ENCODE measurements at regions not wholly inside any gene's neighbourhood (a gene's known extent, or its start where the extent isn't known, plus 50 kb on each side); places are given as distances from the start of the nearest gene placed in this dataset.
"Not testable (repeated sequence)": the region's sequence is repeated elsewhere in the genome, so short reads cannot be mapped to it uniquely, and the experiment has no call there.

DNA sequence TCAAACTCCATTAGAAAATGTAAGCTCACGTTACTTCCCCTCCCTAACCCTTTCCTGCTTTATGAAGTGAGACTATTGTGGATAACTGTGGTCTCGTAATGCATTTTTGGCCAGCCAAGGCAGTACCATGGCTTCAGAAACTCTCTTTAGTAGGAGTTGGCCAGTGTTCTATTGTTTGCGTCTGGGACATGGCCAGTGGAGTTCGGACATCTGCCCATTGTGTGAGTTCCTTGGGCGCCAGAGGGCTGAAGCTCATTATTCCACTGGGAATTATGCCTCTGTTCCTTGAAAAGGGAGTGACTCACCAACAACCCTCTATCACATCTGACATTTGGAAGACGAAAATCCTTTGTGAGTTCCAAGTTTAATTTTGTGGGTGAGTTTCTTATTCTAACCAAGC lies 319.5 kb upstream of the SOX9 start:
- DNase-seq: no peak
- intact Hi-C loops (cut with DNase I; ENCODE audit: low total_unique reads): no loop called here
- Histone ChIP-seq H3K9me3 (no peaks in the 10 kb centered on the region), H3K36me3 (no peaks in the 10 kb centered on the region), H3K4me1 (no peaks in the 10 kb centered on the region), H3K27ac (no peak overlapping the region), H3K27me3 (no peaks in the 10 kb centered on the region), H3K4me3 (no peak overlapping the region)
- no peak for TF ChIP-seq CTCF (IDR thresholded peaks at IDR 0.05)

GRCh38 chr17:71802663-71803062 lies 318.2 kb upstream of the SOX9 start:
- Histone ChIP-seq H3K27ac (no peak overlapping the region), H3K4me1 (no peaks in the 10 kb centered on the region), H3K4me3 (no peak overlapping the region), H3K36me3 (no peaks in the 10 kb centered on the region), H3K9me3 (no peaks in the 10 kb centered on the region), H3K27me3 (no peaks in the 10 kb centered on the region)
- intact Hi-C loops (cut with DNase I; ENCODE audit: low total_unique reads): no loop called here
- no peak for TF ChIP-seq CTCF (IDR thresholded peaks at IDR 0.05)
- DNase-seq: no peak

DNA sequence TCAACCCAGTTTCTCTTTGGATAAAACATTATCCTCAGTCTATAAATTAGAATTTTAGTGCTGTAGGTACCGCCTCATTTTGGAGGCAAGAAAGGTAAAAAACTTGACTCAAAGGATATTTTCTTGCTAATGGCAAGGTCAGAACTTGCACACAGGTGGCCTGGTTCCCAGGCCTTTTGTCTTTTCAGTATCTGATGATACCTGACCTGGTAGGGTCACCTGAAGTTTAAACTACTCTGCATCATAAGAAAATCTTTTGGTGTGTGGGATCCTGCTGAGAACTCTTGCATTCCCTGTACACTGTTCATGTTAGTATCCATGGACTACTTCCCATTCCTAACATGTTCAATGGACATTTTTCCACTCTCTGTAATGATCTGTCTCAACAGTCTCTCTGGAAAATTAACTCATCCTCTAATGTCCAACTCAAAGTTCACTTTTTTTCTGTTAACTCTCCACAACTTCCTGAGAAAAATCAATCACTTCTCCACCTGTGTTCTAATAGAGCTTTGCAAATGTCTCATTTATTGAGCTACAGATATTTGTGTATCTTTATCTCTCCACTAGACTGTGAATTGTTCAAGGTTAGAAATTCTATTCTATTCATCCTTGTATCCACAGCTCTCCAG lies 317.1 kb upstream of the SOX9 start:
- peaks cover 0 to 3% of the 10 kb centered on the region in 2 donors for H3K27me3 ChIP-seq
- H3K4me1 ChIP-seq: no peaks in the 10 kb centered on the region
- intact Hi-C loops (cut with DNase I; ENCODE audit: low total_unique reads): no loop called here
- no peak for TF ChIP-seq CTCF (IDR thresholded peaks at IDR 0.05)
- H3K4me3 ChIP-seq: no peak overlapping the region
- no peak for DNase-seq
- H3K9me3 ChIP-seq: no peaks in the 10 kb centered on the region
- H3K27ac ChIP-seq: no peak overlapping the region
- H3K36me3 ChIP-seq: no peaks in the 10 kb centered on the region

DNA sequence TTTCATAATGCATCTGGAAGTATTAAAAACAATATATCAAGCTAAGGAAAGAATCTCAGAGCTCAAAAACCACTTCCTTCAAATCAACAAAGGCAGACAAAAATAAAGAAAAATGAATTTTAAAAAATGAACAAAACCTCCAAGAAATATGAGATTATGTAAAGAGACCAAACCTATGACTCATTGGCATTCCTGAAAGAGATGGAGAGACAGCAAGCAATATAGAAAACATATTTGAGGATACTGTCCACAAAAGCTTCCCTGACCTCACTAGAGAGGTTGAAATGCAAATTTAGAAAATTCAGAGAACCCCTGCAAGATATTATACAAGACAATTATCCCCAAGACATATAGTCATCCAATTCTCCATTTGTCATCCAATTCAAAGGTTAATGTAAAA lies 311.3 kb upstream of the SOX9 start:
- no peak for DNase-seq
- Histone ChIP-seq H3K27ac (no peak overlapping the region), H3K9me3 (no peaks in the 10 kb centered on the region), H3K4me1 (no peaks in the 10 kb centered on the region), H3K36me3 (no peaks in the 10 kb centered on the region), H3K27me3 (peaks cover 0 to 5% of the 10 kb centered on the region in 2 donors), H3K4me3 (no peak overlapping the region)
- TF ChIP-seq CTCF (IDR thresholded peaks at IDR 0.05): no peak
- intact Hi-C loops (cut with DNase I; ENCODE audit: low total_unique reads): no loop called here

GRCh38 chr17:71813861-71814260 lies 307.0 kb upstream of the SOX9 start:
- H3K9me3 ChIP-seq; intact Hi-C loops (cut with DNase I; ENCODE audit: low total_unique reads); DNase-seq; H3K4me1 ChIP-seq; H3K27me3 ChIP-seq; H3K27ac ChIP-seq; H3K4me3 ChIP-seq; H3K36me3 ChIP-seq: not testable (repeated sequence)

GRCh38 chr17:71821511-71821910 lies 299.3 kb upstream of the SOX9 start:
- DNase-seq: no peak
- Histone ChIP-seq H3K9me3 (no peaks in the 10 kb centered on the region), H3K36me3 (no peaks in the 10 kb centered on the region), H3K4me3 (no peak overlapping the region), H3K4me1 (peaks cover 0 to 10% (median 0%) of the 10 kb centered on the region in 4 donors), H3K27me3 (no peaks in the 10 kb centered on the region), H3K27ac (no peak overlapping the region)
- TF ChIP-seq CTCF (IDR thresholded peaks at IDR 0.05): no peak
- intact Hi-C loops (cut with DNase I; ENCODE audit: low total_unique reads): no loop called here

Data from tibial artery (tissue), 4 donors.